ENCODE measurements at regions not wholly inside any gene's neighbourhood (a gene's known extent, or its start where the extent isn't known, plus 50 kb on each side); places are given as distances from the start of the nearest gene placed in this dataset.

DNA sequence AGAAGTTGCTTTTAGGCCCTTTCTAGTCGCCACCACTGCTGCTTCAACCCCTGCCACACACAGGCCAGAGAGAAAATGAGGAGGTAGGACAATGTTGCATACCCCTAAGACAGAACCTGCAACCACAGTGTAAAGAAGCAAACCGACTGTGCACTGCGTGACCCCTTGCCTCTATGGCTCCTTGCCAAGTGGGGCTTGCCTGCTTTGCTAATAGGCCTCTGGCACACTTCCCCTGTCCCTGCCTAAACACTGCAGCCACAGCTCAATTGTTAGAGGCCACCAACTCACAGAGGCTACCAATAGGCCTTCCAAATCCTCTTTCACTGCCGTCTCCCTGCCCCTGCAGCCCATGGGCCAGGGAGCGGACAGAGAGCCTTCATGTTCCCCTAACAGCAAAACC lies 280.1 kb downstream of the CDH10 start:
- no peaks in the 10 kb centered on the region for H4K20me1 ChIP-seq (ENCODE audit: insufficient read depth, low read length)
- CTCF ChIA-PET (ENCODE audit: low intra/inter-chr PET ratio, low total read pairs), result no interaction called here
- FAIRE-seq (no peak), DNase-seq (ENCODE audit: low spot score) (no peak), ATAC-seq (peak; percentile 41; the same call in 2 of the 3 replicates)
- H3K27me3 ChIP-seq (ENCODE audit: control insufficient read depth in 1 of 2, insufficient read depth in 2 of 2, low read length in 2 of 2), result no peaks in the 10 kb centered on the region
- intact Hi-C loops (cut with micrococcal nuclease; ENCODE audit: unreplicated experiment), result no loop called here
- H3K4me1 ChIP-seq (ENCODE audit: insufficient read depth, low read length), result no peaks in the 10 kb centered on the region
- H3K4me2 ChIP-seq (ENCODE audit: low read depth, low read length), result no peak overlapping the region
- no peak overlapping the region for H3K9ac ChIP-seq (ENCODE audit: insufficient read depth, low read depth, low read length)
- H3K79me2 ChIP-seq (ENCODE audit: insufficient read depth, low read length), result no peaks in the 10 kb centered on the region
- WGBS (ENCODE audit: low lambda C conversion rate), result 100% methylated on average over 1 of the region's 5 CpGs
- H3K9me3 ChIP-seq (ENCODE audit: low read length), result no peaks in the 10 kb centered on the region
- H3K27ac ChIP-seq (ENCODE audit: extremely low read length, insufficient read depth, low read length), result no peak overlapping the region
- H2AFZ ChIP-seq (ENCODE audit: low read length), result no peak overlapping the region
- POLR2A ChIA-PET, result no interaction called here
- no peak overlapping the region for H3K4me3 ChIP-seq (replicated peaks in 1 of 3; ENCODE audit: insufficient read depth in 1 of 3, low read depth in 2 of 3, low read length in 3 of 3)
- in situ Hi-C loops (cut with HindIII; ENCODE audit: extremely low pct_ligation_motif_present, low pct_unique_long_range_greater_than_20kb), result no loop called here
- H3K36me3 ChIP-seq (replicated peaks in 1 of 2; ENCODE audit: control insufficient read depth in 1 of 2, insufficient read depth in 2 of 2, low read length in 2 of 2), result no peaks in the 10 kb centered on the region
- no TSS peak for BruUV-seq (replicated peaks)
- TF ChIP-seq SNRNP70 (IDR thresholded peaks at IDR 0.05; ENCODE audit: low read depth, low read length) (no peak), HOXA7 (CRISPR knock-in tag; IDR thresholded peaks at IDR 0.05) (no peak), CEBPG (CRISPR knock-in tag; IDR thresholded peaks at IDR 0.05) (no peak), DNMT1 (CRISPR knock-in tag; IDR thresholded peaks at IDR 0.05) (no peak), PBX2 (CRISPR knock-in tag; IDR thresholded peaks at IDR 0.05) (no peak)

GRCh38 chr5:24365406-24365805 lies 279.4 kb downstream of the CDH10 start:
- intact Hi-C loops (cut with micrococcal nuclease; ENCODE audit: unreplicated experiment), result no loop called here
- ChIA-PET CTCF (ENCODE audit: low intra/inter-chr PET ratio, low total read pairs) (no interaction called here), POLR2A (no interaction called here)
- H3K4me1 ChIP-seq (ENCODE audit: insufficient read depth, low read length), result no peaks in the 10 kb centered on the region
- no peak overlapping the region for H3K27ac ChIP-seq (ENCODE audit: extremely low read length, insufficient read depth, low read length)
- in situ Hi-C loops (cut with HindIII; ENCODE audit: extremely low pct_ligation_motif_present, low pct_unique_long_range_greater_than_20kb), result no loop called here
- no peak for ATAC-seq
- 20% methylated on average over 1 of the region's 1 CpG for WGBS (ENCODE audit: low lambda C conversion rate)
- no TSS peak for BruUV-seq (replicated peaks)
- H2AFZ ChIP-seq (ENCODE audit: low read length), result no peak overlapping the region
- TF ChIP-seq NR1H2 (CRISPR knock-in tag; IDR thresholded peaks at IDR 0.05; ENCODE audit: borderline replicate concordance, low read depth) (no peak), ZNF768 (CRISPR knock-in tag; IDR thresholded peaks at IDR 0.05) (no peak), ZNF207 (IDR thresholded peaks at IDR 0.05; ENCODE audit: borderline replicate concordance) (no peak), HDAC6 (IDR thresholded peaks at IDR 0.05; ENCODE audit: low read depth, low read length) (no peak), ZBTB46 (CRISPR knock-in tag; IDR thresholded peaks at IDR 0.05; ENCODE audit: borderline replicate concordance) (no peak), AGO2 (optimal IDR thresholded peaks at IDR 0.05; ENCODE audit: low read depth, low read length) (no peak), ZNF674 (CRISPR knock-in tag; IDR thresholded peaks at IDR 0.05; ENCODE audit: low read depth) (no peak)
- no peak overlapping the region for H3K4me3 ChIP-seq (replicated peaks in 1 of 3; ENCODE audit: insufficient read depth in 1 of 3, low read depth in 2 of 3, low read length in 3 of 3)
- no peak for DNase-seq (ENCODE audit: low spot score)
- FAIRE-seq, result no peak
- H3K9me3 ChIP-seq (ENCODE audit: low read length), result no peaks in the 10 kb centered on the region
- H4K20me1 ChIP-seq (ENCODE audit: insufficient read depth, low read length), result no peaks in the 10 kb centered on the region
- no peak overlapping the region for H3K9ac ChIP-seq (ENCODE audit: insufficient read depth, low read depth, low read length)
- no peak overlapping the region for H3K4me2 ChIP-seq (ENCODE audit: low read depth, low read length)
- no peaks in the 10 kb centered on the region for H3K27me3 ChIP-seq (ENCODE audit: control insufficient read depth in 1 of 2, insufficient read depth in 2 of 2, low read length in 2 of 2)
- H3K79me2 ChIP-seq (ENCODE audit: insufficient read depth, low read length), result no peaks in the 10 kb centered on the region
- no peaks in the 10 kb centered on the region for H3K36me3 ChIP-seq (replicated peaks in 1 of 2; ENCODE audit: control insufficient read depth in 1 of 2, insufficient read depth in 2 of 2, low read length in 2 of 2)

Measured in HepG2 (cell line).